H9 (cell line): ENCODE measurements at regions not wholly inside any gene's neighbourhood (a gene's known extent, or its start where the extent isn't known, plus 50 kb on each side); places are given as distances from the start of the nearest gene placed in this dataset.
A peak's percentile ranks its signal among the peaks of the same experiment; 100 is the strongest.

ENCODE experiments used
- DNase-seq: peaks from one replicate; pipeline ENCODE4 v3.0.0-alpha.2; 2017
- H2AFZ ChIP-seq: one replicate; pipeline ENCODE4 v1.6.1; 2013; ENCODE audit warnings: mild to moderate bottlenecking, low read length, control low read depth, moderate library complexity
- H2AK5ac ChIP-seq: 2 replicates; pipeline ENCODE4 v1.6.1; 2013; ENCODE audit warnings: low read length, control low read depth, mixed read lengths; ENCODE audit not compliant: insufficient read length
- H2BK120ac ChIP-seq: one replicate; pipeline ENCODE4 v1.6.1; 2013; ENCODE audit warnings: low read depth, mild to moderate bottlenecking, low read length, control low read depth, inconsistent platforms; ENCODE audit not compliant: poor library complexity, severe bottlenecking
- H2BK12ac ChIP-seq: 2 replicates; pipeline ENCODE4 v1.6.1; 2013; ENCODE audit warnings: low read length, control low read depth, mixed read lengths, low read depth; ENCODE audit not compliant: insufficient read length
- H2BK15ac ChIP-seq: 2 replicates; pipeline ENCODE4 v1.6.1; 2013; ENCODE audit warnings: low read depth, low read length, control low read depth
- H2BK20ac ChIP-seq: one replicate; pipeline ENCODE4 v1.6.1; 2013; ENCODE audit warnings: low read depth, mild to moderate bottlenecking, low read length, control low read depth, inconsistent platforms; ENCODE audit not compliant: poor library complexity, severe bottlenecking
- H2BK5ac ChIP-seq: 2 replicates; pipeline ENCODE4 v1.6.1; 2013; ENCODE audit warnings: low read length, control low read depth, mixed read lengths; ENCODE audit not compliant: insufficient read length
- H3K14ac ChIP-seq: 2 replicates; pipeline ENCODE4 v1.6.1; 2013; ENCODE audit warnings: low read length, control low read depth; ENCODE audit not compliant: insufficient read depth
- H3K18ac ChIP-seq: 2 replicates; pipeline ENCODE4 v1.6.1; 2013; ENCODE audit warnings: low read depth, mild to moderate bottlenecking, mixed read lengths, low read length, control low read depth; ENCODE audit not compliant: insufficient read length
- H3K23ac ChIP-seq: 2 replicates; pipeline ENCODE4 v1.6.1; 2013; ENCODE audit warnings: low read length, control low read depth, mixed read lengths, low read depth; ENCODE audit not compliant: insufficient read length
- H3K23me2 ChIP-seq: 2 replicates; pipeline ENCODE4 v1.6.1; 2013; ENCODE audit warnings: low read depth, mild to moderate bottlenecking, mixed read lengths, low read length, control low read depth; ENCODE audit not compliant: insufficient read length, poor library complexity, severe bottlenecking
- H3K27ac ChIP-seq: 2 replicates; pipeline ENCODE4 v1.5.1; 2013; ENCODE audit warnings: low read length, control low read depth, mixed read lengths, low read depth; ENCODE audit not compliant: insufficient read length
- H3K27me3 ChIP-seq: 2 replicates; pipeline ENCODE4 v1.6.1; 2013; ENCODE audit warnings: low read length, control low read depth, inconsistent platforms; ENCODE audit not compliant: insufficient read depth
- H3K4ac ChIP-seq: 2 replicates; pipeline ENCODE4 v1.6.1; 2013; ENCODE audit warnings: low read depth, mild to moderate bottlenecking, control low read depth, inconsistent platforms, low read length, moderate library complexity
- H3K4me1 ChIP-seq: 2 replicates; pipeline ENCODE4 v1.6.1; 2013; ENCODE audit warnings: low read length, control low read depth, inconsistent platforms; ENCODE audit not compliant: insufficient read depth
- H3K4me2 ChIP-seq: 2 replicates; pipeline ENCODE4 v1.6.1; 2013; ENCODE audit warnings: low read length, control low read depth, mixed read lengths; ENCODE audit not compliant: insufficient read length, insufficient read depth
- H3K56ac ChIP-seq: 2 replicates; pipeline ENCODE4 v1.6.1; 2013; ENCODE audit warnings: low read depth, mild to moderate bottlenecking, mixed read lengths, low read length, control low read depth; ENCODE audit not compliant: insufficient read length
- H3K79me1 ChIP-seq: 2 replicates; pipeline ENCODE4 v1.6.1; 2013; ENCODE audit warnings: low read depth, mild to moderate bottlenecking, moderate library complexity, low read length, control low read depth, inconsistent platforms; ENCODE audit not compliant: insufficient read depth, poor library complexity, severe bottlenecking
- H3K79me2 ChIP-seq: 2 replicates; pipeline ENCODE4 v1.6.1; 2013; ENCODE audit warnings: low read length, control low read depth, inconsistent platforms; ENCODE audit not compliant: insufficient read depth
- H3K9ac ChIP-seq: 2 replicates; pipeline ENCODE4 v1.6.1; 2013; ENCODE audit warnings: low read length, control low read depth, mixed read lengths; ENCODE audit not compliant: insufficient read length; ENCODE audit errors: extremely low read depth
- H3K9me3 ChIP-seq: one replicate; pipeline ENCODE4 v1.6.1; 2013; ENCODE audit warnings: low read depth, low read length, inconsistent platforms; ENCODE audit not compliant: control insufficient read depth
- H3T11ph ChIP-seq: one replicate; pipeline ENCODE4 v1.6.1; 2013; ENCODE audit warnings: mild to moderate bottlenecking, low read length, control low read depth, inconsistent platforms
- H4K20me1 ChIP-seq: one replicate; pipeline ENCODE4 v1.6.1; 2013; ENCODE audit not compliant: control insufficient read depth, insufficient read length, insufficient read depth
- H4K5ac ChIP-seq: 2 replicates; pipeline ENCODE4 v1.6.1; 2013; ENCODE audit warnings: low read depth, mild to moderate bottlenecking, mixed read lengths, low read length, control low read depth; ENCODE audit not compliant: insufficient read length
- H4K8ac ChIP-seq: replicated peaks from 2 replicates; pipeline ENCODE4 v1.6.1; 2013; ENCODE audit warnings: low read length, control low read depth, mixed read lengths, low read depth; ENCODE audit not compliant: insufficient read length
- H4K91ac ChIP-seq: 2 replicates; pipeline ENCODE4 v1.6.1; 2013; ENCODE audit warnings: low read depth, mild to moderate bottlenecking, moderate library complexity, mixed read lengths, low read length, control low read depth; ENCODE audit not compliant: insufficient read length
- H3K27ac Mint-ChIP-seq, 3 experiments: 2 replicates in 2 of 3; 3 replicates in 1 of 3; pipeline ENCODE4 v1.8.0; 2020 to 2021; ENCODE audit warnings: mixed read lengths in 3 of 3, mild to moderate bottlenecking in 1 of 3, moderate library complexity in 1 of 3
- H3K27me3 Mint-ChIP-seq: 2 replicates; pipeline ENCODE4 v1.8.0; 2021; ENCODE audit warnings: low read depth, mild to moderate bottlenecking, moderate library complexity, mixed read lengths
- H3K36me3 Mint-ChIP-seq, 3 experiments: 2 replicates in 2 of 3; 3 replicates in 1 of 3; pipeline ENCODE4 v1.8.0; 2020 to 2021; ENCODE audit warnings: low read depth in 3 of 3, mixed read lengths in 3 of 3; ENCODE audit not compliant: insufficient read depth in 1 of 3
- H3K4me1 Mint-ChIP-seq, 2 experiments: 2 replicates each; pipeline ENCODE4 v1.8.0; 2020; ENCODE audit warnings: mixed read lengths in 2 of 2
- H3K4me3 Mint-ChIP-seq, 2 experiments: 2 replicates in 1 of 2; 3 replicates in 1 of 2; pipeline ENCODE4 v1.8.0; 2020 to 2021; ENCODE audit warnings: mild to moderate bottlenecking in 2 of 2, mixed read lengths in 2 of 2, moderate library complexity in 1 of 2
- H3K9me3 Mint-ChIP-seq, 2 experiments: 2 replicates in 1 of 2; 3 replicates in 1 of 2; pipeline ENCODE4 v1.8.0; 2020; ENCODE audit warnings: mild to moderate bottlenecking in 2 of 2, mixed read lengths in 2 of 2, moderate library complexity in 1 of 2
- CTCF ChIP-seq: fragments of 200-600 bp; sonication (generic); conservative IDR thresholded peaks from 3 replicates; pipeline ENCODE4 v1.8.0; 2021; ENCODE audit warnings: antibody characterized with exemption, mild to moderate bottlenecking
- WGBS: extraction: QIAGEN DNeasy Blood & Tissue Kit; methylation state at CpG from one replicate; pipeline ENCODE4 v1.1.7; 2013; ENCODE audit warnings: missing lambda C conversion rate, low lambda C conversion rate, mixed read lengths; ENCODE audit not compliant: insufficient read length; ENCODE audit errors: extremely low coverage; 5-methylcytosine and 5-hydroxymethylcytosine counted together

GRCh38 chr4:16278178-16278577, 51.9 kb upstream of the TAPT1 start:
- Histone ChIP-seq H3K4ac (no peak overlapping the region), H3K4me2 (no peak overlapping the region), H2BK15ac (no peak overlapping the region), H3K18ac (no peak overlapping the region), H3T11ph (no peak overlapping the region), H2AK5ac (no peak overlapping the region), H3K79me1 (no peaks in the 10 kb centered on the region), H3K9me3 (peaks cover 8% of the 10 kb centered on the region), H2BK20ac (no peak overlapping the region), H4K20me1 (no peaks in the 10 kb centered on the region), H3K14ac (no peak overlapping the region), H2BK120ac (no peak overlapping the region), H3K27me3 (no peaks in the 10 kb centered on the region), H3K56ac (no peak overlapping the region), H3K23me2 (no peaks in the 10 kb centered on the region), H2BK12ac (no peak overlapping the region), H3K27ac (no peak overlapping the region), H4K91ac (no peak overlapping the region), H3K23ac (no peak overlapping the region), H2BK5ac (no peak overlapping the region), H3K4me1 (no peaks in the 10 kb centered on the region), H2AFZ (no peak overlapping the region), H3K79me2 (no peaks in the 10 kb centered on the region), H4K8ac (no peak overlapping the region), H3K9ac (no peak overlapping the region), H4K5ac (no peak overlapping the region)
- peaks cover under 1% of the 10 kb centered on the region; the same call in 1 of the 2 replicates for H3K27me3 Mint-ChIP-seq
- H3K9me3 Mint-ChIP-seq: peaks cover 46 to 55% of the 10 kb centered on the region in 2 experiments
- peaks cover 33 to 38% (median 34%) of the 10 kb centered on the region in 3 experiments for H3K36me3 Mint-ChIP-seq
- TF ChIP-seq CTCF: peak; percentile 53; the same call in 2 of the 3 replicates
- H3K27ac Mint-ChIP-seq: no peak overlapping the region
- no peak overlapping the region for H3K4me3 Mint-ChIP-seq
- DNase-seq: no peak
- H3K4me1 Mint-ChIP-seq: peaks cover 0 to 2% of the 10 kb centered on the region in 2 experiments; a peak in 1 of 4 replicates
- WGBS: no CpG with 5 or more reads among the region's 1 CpG
